Activated T-cell treated with anti-CD3 and anti-CD28 coated beads for 48 hours (primary cell): ENCODE measurements at regions not wholly inside any gene's neighbourhood (a gene's known extent, or its start where the extent isn't known, plus 50 kb on each side); places are given as distances from the start of the nearest gene placed in this dataset.
"Not testable (repeated sequence)": the region's sequence is repeated elsewhere in the genome, so short reads cannot be mapped to it uniquely, and the experiment has no call there.

Source experiments
- DNase-seq: peaks from one replicate; pipeline ENCODE4 v3.0.0-alpha.2; 2020; ENCODE audit warnings: low read depth

GRCh38 chr10:35993591-35994515, 351.8 kb upstream of the FZD8 start:
- DNase-seq: no peak

DNA sequence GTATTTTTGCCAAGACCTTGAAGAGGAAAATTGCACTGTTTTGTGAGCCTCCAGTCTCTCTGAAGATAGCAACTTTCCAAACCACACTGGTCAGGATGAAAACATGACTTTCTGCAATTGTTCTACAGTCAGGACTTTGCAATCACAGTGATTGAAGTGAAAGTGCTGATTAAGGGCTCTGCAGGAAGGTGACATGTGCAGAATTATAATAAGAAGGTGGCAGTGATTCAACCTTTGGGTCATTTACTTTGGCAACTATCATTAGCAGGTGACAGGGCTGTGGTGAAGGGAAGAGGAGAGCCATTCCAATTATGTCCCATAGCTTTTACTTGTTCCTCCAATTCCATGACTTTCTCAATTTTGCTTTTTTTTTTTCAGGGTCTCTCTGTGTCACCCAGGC, 350.0 kb upstream of the FZD8 start:
- DNase-seq: no peak

- no peak for DNase-seq
Observed at GRCh38 chr10:35986756-35987502, 344.8 kb upstream of the FZD8 start.

GRCh38 chr10:35979116-35979515, 337.0 kb upstream of the FZD8 start:
- no peak for DNase-seq

GRCh38 chr10:35973912-35974591, 332.0 kb upstream of the FZD8 start:
- DNase-seq: not testable (repeated sequence)

GRCh38 chr10:35972275-35972674, 330.2 kb upstream of the FZD8 start:
- DNase-seq: no peak

- DNase-seq: no peak
Observed at GRCh38 chr10:35971397-35971796, 329.3 kb upstream of the FZD8 start.

- DNase-seq: no peak
Observed at GRCh38 chr10:35963685-35964084, 321.6 kb upstream of the FZD8 start.

DNA sequence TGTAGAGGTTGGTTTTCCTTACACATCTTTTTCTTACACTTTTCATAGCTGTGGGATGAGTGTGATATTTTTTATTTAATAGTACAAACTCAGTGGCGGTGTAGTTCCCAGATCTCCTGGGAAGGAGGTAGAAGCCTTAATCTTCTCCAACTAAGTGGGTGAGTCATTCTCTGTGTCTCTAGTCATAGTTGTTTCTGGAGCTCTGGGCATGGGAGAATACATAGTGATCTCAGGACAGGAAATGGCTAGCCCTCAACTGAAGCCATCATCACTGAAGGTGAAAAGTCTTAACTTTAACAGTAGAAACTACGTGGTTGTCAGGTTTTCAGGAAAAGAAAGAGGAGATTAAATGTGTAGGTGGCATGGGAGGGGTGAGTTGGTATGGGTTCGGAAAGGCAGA, 319.4 kb upstream of the FZD8 start:
- no peak for DNase-seq

GRCh38 chr10:35959252-35959651, 317.2 kb upstream of the FZD8 start:
- no peak for DNase-seq

- DNase-seq: not testable (repeated sequence)
Observed at GRCh38 chr10:35958609-35959008, 316.5 kb upstream of the FZD8 start.

GRCh38 chr10:35950701-35951100, 308.6 kb upstream of the FZD8 start:
- DNase-seq: no peak

DNA sequence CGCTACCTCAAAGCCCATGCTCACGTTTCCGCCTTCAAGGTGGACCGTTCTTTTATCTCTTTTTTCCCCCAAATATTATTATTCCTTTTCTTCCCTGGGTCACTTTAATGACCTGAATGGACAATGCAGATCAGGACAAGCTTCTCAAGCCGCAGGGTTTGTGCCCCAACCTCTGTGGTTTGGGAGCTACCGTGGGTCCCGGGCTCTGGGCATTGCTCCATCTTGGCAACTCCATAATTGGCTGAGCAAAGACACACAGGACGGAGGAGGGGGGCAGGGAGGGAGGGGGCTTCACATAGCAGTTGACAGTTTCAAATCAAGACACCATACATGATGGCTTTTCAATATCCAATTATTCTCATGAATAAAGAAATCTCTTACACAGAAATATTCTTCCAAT, 308.1 kb upstream of the FZD8 start:
- no peak for DNase-seq

GRCh38 chr10:35949811-35950211, 307.7 kb upstream of the FZD8 start:
- no peak for DNase-seq

GRCh38 chr10:35946556-35946955, 304.5 kb upstream of the FZD8 start:
- DNase-seq: no peak

DNA sequence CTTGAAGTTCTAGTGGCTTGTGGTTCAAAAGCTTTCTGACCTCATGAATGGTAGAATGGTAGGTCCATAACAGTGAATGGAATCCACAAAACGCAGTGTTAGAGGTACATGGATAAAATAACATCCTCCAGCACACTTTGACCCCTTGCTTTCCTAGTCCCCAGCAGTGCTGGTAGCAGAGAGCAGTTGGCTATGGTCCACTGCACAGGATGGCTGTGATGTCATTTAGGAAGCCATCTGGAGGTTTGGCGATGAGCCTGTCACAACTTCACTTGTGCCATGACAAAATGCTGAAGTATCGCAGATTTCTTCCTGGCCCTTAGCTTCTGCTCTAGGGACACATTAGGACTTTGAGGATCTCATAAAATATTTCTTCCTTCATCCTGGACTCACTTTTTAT, 300.0 kb upstream of the FZD8 start:
- no peak for DNase-seq

- no peak for DNase-seq
Observed at GRCh38 chr10:35940141-35941041, 298.3 kb upstream of the FZD8 start.

GRCh38 chr10:35938160-35938559, 296.1 kb upstream of the FZD8 start:
- no peak for DNase-seq

DNA sequence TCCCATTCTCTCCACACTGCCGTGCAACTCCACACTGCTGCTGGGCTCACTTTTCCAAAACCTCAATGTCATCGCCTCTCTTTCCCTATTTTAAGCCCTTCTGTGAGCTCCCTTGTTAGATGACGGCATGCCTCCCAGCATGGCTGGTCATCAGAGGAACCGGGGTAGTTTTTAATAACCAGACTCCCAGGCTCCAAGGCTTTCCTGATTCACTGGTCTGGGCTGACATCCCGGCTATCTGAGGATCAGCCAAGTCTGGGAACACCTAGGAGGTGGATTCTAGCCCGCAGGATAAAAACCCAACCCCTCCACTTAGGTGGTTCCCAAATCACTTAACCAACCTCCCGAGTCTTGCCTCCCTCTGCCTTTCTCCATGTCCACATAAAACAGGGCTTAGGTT, 295.4 kb upstream of the FZD8 start:
- DNase-seq: no peak

- no peak for DNase-seq
Observed at GRCh38 chr10:35934642-35934995, 292.5 kb upstream of the FZD8 start.

DNA sequence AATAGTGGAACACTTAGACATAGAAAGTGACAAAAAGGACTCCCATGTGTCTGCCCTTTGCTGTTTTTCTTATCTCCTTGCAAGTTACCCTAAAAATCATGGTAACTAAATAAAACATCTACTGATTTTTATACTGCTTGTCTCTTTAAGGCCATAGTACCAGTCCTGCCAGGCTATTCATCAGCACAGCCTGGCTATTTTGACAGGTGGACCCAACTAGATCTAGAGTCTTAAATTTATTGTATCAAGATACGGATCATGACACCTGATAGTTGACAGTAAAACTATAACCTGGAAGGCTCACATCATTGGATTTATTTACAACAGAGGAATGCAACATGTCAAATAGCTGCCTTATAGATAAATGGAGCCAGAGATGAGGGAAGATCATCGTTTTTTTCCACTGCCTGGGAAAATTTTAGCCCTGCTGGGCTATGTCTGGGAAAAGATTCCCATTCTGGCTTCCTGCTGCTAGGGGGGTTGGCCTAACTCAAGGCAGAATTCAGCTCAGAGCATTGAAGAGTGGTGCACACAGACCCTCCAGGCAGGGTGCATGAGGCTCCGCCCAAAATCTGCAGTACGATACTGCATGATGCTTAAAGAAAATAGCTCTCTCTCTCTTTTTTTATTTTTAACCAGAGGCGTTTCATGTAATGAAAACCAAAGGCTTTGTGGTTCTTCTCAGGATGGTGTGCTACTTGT, 292.0 kb upstream of the FZD8 start:
- DNase-seq: no peak
